H1 (cell line): ENCODE measurements at regions not wholly inside any gene's neighbourhood (a gene's known extent, or its start where the extent isn't known, plus 50 kb on each side); places are given as distances from the start of the nearest gene placed in this dataset.

Source experiments
- ATF2 ChIP-seq: IDR thresholded peaks from 2 replicates; pipeline ENCODE4 v1.6.1; 2012; ENCODE audit warnings: low read length, inconsistent platforms
- CHD7 ChIP-seq: fragments of 300-600 bp; sonication (generic); IDR thresholded peaks from 2 replicates; pipeline ENCODE4 v1.7.1; 2012; ENCODE audit warnings: low read length, moderate library complexity, mild to moderate bottlenecking, inconsistent platforms; ENCODE audit not compliant: insufficient replicate concordance
- EGR1 ChIP-seq: IDR thresholded peaks from 2 replicates; pipeline ENCODE4 v1.6.1; 2011; ENCODE audit warnings: low read depth, low read length, borderline replicate concordance
- EP300 ChIP-seq, 2 experiments: IDR thresholded peaks; 1 replicate in 1 of 2; 2 replicates in 1 of 2; pipeline ENCODE4 v1.6.1; 2011 to 2012; ENCODE audit warnings: low read depth in 2 of 2, low read length in 2 of 2, mild to moderate bottlenecking in 2 of 2, borderline replicate concordance in 1 of 2, inconsistent platforms in 1 of 2, moderate library complexity in 1 of 2
- KDM1A ChIP-seq: fragments of 200-600, 300-600 bp; sonication (generic); IDR thresholded peaks from 2 replicates; pipeline ENCODE4 v1.7.1; 2016; ENCODE audit warnings: mild to moderate bottlenecking, low read length, borderline replicate concordance
- MAX ChIP-seq: IDR thresholded peaks from 2 replicates; pipeline ENCODE4 v1.6.1; 2012; ENCODE audit warnings: inconsistent platforms
- PHF8 ChIP-seq: fragments of 200-600 bp; sonication (generic); conservative IDR thresholded peaks from 2 replicates; pipeline ENCODE4 v1.7.1; 2012; ENCODE audit warnings: low read depth, mild to moderate bottlenecking, inconsistent platforms, low read length, moderate library complexity
- SIX5 ChIP-seq: IDR thresholded peaks from 2 replicates; pipeline ENCODE4 v1.6.1; 2011; ENCODE audit warnings: mild to moderate bottlenecking, low read depth, low read length
- TCF12 ChIP-seq: IDR thresholded peaks from 2 replicates; pipeline ENCODE4 v1.6.1; 2011; ENCODE audit warnings: low read depth, mild to moderate bottlenecking, low read length
- YY1 ChIP-seq: IDR thresholded peaks from 2 replicates; pipeline ENCODE4 v1.6.1; 2011; ENCODE audit warnings: low read depth, mild to moderate bottlenecking, low read length

- no peak for TF ChIP-seq CHD7
- no peak for TF ChIP-seq SIX5
- TF ChIP-seq KDM1A = no peak
- TF ChIP-seq PHF8 = no peak
- TF ChIP-seq MAX = no peak
- no peak for TF ChIP-seq EGR1
- TF ChIP-seq ATF2 = no peak
- TF ChIP-seq EP300 (IDR thresholded peaks at IDR 0.05; ENCODE audit: borderline replicate concordance in 1 of 2, low read depth in 2 of 2, low read length in 2 of 2) = no peak
- TF ChIP-seq TCF12 = no peak
- TF ChIP-seq YY1 = no peak
These were observed 642.3 kb downstream of the GATA3 start (continued) for GRCh38 chr10:8696746-8697145.
